Right atrium auricular region (tissue), 2 donors: ENCODE measurements at regions not wholly inside any gene's neighbourhood (a gene's known extent, or its start where the extent isn't known, plus 50 kb on each side); places are given as distances from the start of the nearest gene placed in this dataset.

ENCODE experiments used
- DNase-seq: peaks from one replicate; pipeline ENCODE4 v3.0.0-alpha.2; 2019; ENCODE audit warnings: low spot score
- H3K27ac ChIP-seq, 2 donors: fragments of 200-600 bp; sonication (generic); 1 replicate in 1 of 2; 2 replicates in 1 of 2; pipeline ENCODE4 v1.5.1; 2016 to 2019
- H3K27me3 ChIP-seq, 2 donors: fragments of 200-600 bp; sonication (generic); one replicate each; pipeline versions ENCODE4 v1.5.1 to v1.6.0; 2017 to 2019
- H3K36me3 ChIP-seq: fragments of 200-600 bp; sonication (generic); one replicate; pipeline ENCODE4 v1.5.1; 2016
- H3K4me1 ChIP-seq, 2 donors: fragments of 200-600 bp; sonication (generic); one replicate each; pipeline versions ENCODE4 v1.5.1 to v1.6.0; 2017 to 2019
- H3K4me3 ChIP-seq, 2 donors: fragments of 200-600 bp; sonication (generic); 1 replicate in 1 of 2; 2 replicates in 1 of 2; pipeline ENCODE4 v1.5.1; 2017 to 2019; ENCODE audit warnings: mild to moderate bottlenecking in 1 of 2, moderate library complexity in 1 of 2
- H3K9me3 ChIP-seq, 2 donors: fragments of 200-600 bp; sonication (generic); one replicate each; pipeline ENCODE4 v1.5.1; 2019
- CTCF ChIP-seq, 2 donors: fragments of 200-600 bp; sonication (generic); IDR thresholded peaks; one replicate each; pipeline ENCODE4 v1.5.1; 2019; ENCODE audit warnings: antibody characterized with exemption in 2 of 2

GRCh38 chr4:90007494-90008167, 113.0 kb downstream of the MMRN1 start:
- no peak for TF ChIP-seq CTCF (IDR thresholded peaks at IDR 0.05)
- H3K27ac ChIP-seq = no peak overlapping the region
- no peak overlapping the region for H3K4me3 ChIP-seq
- no peaks in the 10 kb centered on the region for H3K36me3 ChIP-seq
- H3K4me1 ChIP-seq = no peaks in the 10 kb centered on the region
- no peaks in the 10 kb centered on the region for H3K9me3 ChIP-seq
- H3K27me3 ChIP-seq = no peaks in the 10 kb centered on the region
- no peak for DNase-seq

GRCh38 chr4:90012918-90013317, 114.3 kb upstream of the CCSER1 start:
- no peak for TF ChIP-seq CTCF (IDR thresholded peaks at IDR 0.05)
- H3K27me3 ChIP-seq = no peaks in the 10 kb centered on the region
- no peaks in the 10 kb centered on the region for H3K36me3 ChIP-seq
- no peak for DNase-seq
- H3K27ac ChIP-seq = no peak overlapping the region
- no peak overlapping the region for H3K4me3 ChIP-seq
- H3K9me3 ChIP-seq = peaks cover 0 to under 1% of the 10 kb centered on the region in 2 donors
- no peaks in the 10 kb centered on the region for H3K4me1 ChIP-seq

- no peak for DNase-seq
- TF ChIP-seq CTCF (IDR thresholded peaks at IDR 0.05) = no peak
- H3K9me3 ChIP-seq = no peaks in the 10 kb centered on the region
- H3K4me3 ChIP-seq = no peak overlapping the region
- no peak overlapping the region for H3K27ac ChIP-seq
- H3K36me3 ChIP-seq = no peaks in the 10 kb centered on the region
- H3K4me1 ChIP-seq = no peaks in the 10 kb centered on the region
- H3K27me3 ChIP-seq = no peaks in the 10 kb centered on the region
Measured at GRCh38 chr4:90024519-90024918, 102.7 kb upstream of the CCSER1 start.

GRCh38 chr4:90025248-90025647, 101.9 kb upstream of the CCSER1 start:
- Histone ChIP-seq H3K4me3 (no peak overlapping the region), H3K27ac (no peak overlapping the region), H3K9me3 (no peaks in the 10 kb centered on the region), H3K4me1 (no peaks in the 10 kb centered on the region), H3K36me3 (no peaks in the 10 kb centered on the region), H3K27me3 (no peaks in the 10 kb centered on the region)
- DNase-seq = no peak
- TF ChIP-seq CTCF (IDR thresholded peaks at IDR 0.05) = peak in 1 of 2 donors; percentile 23

- H3K4me1 ChIP-seq = no peaks in the 10 kb centered on the region
Measured at GRCh38 chr4:90027565-90027964, 99.6 kb upstream of the CCSER1 start.

More at GRCh38 chr4:90027565-90027964, 99.6 kb upstream of the CCSER1 start:
- Histone ChIP-seq H3K9me3 (no peaks in the 10 kb centered on the region), H3K27me3 (no peaks in the 10 kb centered on the region), H3K4me3 (no peak overlapping the region), H3K27ac (no peak overlapping the region), H3K36me3 (no peaks in the 10 kb centered on the region)
- TF ChIP-seq CTCF (IDR thresholded peaks at IDR 0.05) = no peak
- DNase-seq = no peak
